Ovary (tissue), 3 donors: ENCODE measurements at regions not wholly inside any gene's neighbourhood (a gene's known extent, or its start where the extent isn't known, plus 50 kb on each side); places are given as distances from the start of the nearest gene placed in this dataset.

ENCODE experiments used
- CTCF ChIP-seq, 3 donors: fragments of 450-650 bp in 2 of 3; fragments of 200-600 bp in 1 of 3; IDR thresholded peaks; one replicate each; pipeline versions ENCODE4 v1.5.1 to v1.8.0; 2016 to 2022; ENCODE audit warnings: antibody characterized with exemption in 3 of 3, mild to moderate bottlenecking in 1 of 3
- EP300 ChIP-seq: sonication (generic); formaldehyde crosslinking; IDR thresholded peaks from one replicate; pipeline ENCODE4 v1.6.1; 2017; ENCODE audit warnings: antibody characterized with exemption
- POLR2A ChIP-seq: fragments of 450-650 bp; IDR thresholded peaks from one replicate; pipeline ENCODE4 v1.6.1; 2017; ENCODE audit warnings: antibody characterized with exemption, mild to moderate bottlenecking, moderate library complexity
- donor health status: DM: no; HTN: no; CAD: no.

- TF ChIP-seq CTCF (IDR thresholded peaks at IDR 0.05) = no peak
- no peak for TF ChIP-seq POLR2A
- no peak for TF ChIP-seq EP300
Measured at GRCh38 chr18:46423226-46423805, 233.7 kb downstream of the LOXHD1 start.
